SK-N-DZ (cell line): ENCODE measurements at regions not wholly inside any gene's neighbourhood (a gene's known extent, or its start where the extent isn't known, plus 50 kb on each side); places are given as distances from the start of the nearest gene placed in this dataset.

Source experiments
- DNase-seq: peaks from one replicate; pipeline ENCODE4 v3.0.0-alpha.2; 2015; ENCODE audit warnings: low spot score

DNA sequence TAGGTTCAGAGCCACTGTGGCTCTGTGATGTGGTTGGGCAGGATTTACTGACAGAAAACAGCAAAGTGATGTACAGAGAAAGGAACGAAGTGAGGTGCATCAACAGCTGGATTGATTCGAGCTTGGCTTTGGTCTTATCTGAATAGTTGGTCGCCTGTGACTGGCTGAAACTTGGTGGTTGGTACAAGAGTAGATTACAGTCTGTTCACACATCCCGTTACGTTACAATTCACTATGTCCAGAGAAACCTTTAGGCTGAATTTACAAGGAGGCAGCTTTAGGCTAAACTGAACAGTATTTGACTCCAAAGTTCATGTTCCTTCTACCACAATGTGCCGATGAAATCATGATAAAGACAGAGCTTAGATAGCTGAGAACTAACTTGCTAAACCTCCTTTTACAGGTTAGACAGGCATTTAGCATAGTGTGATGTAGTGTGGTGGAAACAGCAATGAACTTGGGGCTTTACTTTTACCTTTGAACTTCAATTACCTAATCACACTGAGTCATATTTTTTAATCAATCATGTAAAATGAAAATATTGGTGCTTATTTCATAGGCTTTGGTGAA lies 210.2 kb upstream of the PUM3 start:
- no peak for DNase-seq

DNA sequence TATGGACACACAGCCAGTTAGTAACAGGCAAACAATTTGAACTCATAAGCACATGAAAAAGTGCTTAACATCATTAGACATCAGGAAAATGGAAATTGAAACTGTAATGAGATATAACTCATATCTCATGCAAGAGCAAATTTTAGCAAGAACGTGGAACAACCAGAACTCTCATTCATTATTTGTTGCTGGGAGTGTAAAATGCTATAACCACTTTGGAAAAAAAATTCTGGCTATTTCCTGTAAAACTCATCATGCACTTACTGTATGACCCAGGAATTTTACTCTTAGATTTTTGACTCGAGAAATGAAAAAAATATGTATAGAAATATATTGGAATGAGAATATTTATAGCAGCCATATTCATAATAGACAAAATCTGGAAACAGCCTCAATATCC lies 205.7 kb upstream of the PUM3 start:
- no peak for DNase-seq

DNA sequence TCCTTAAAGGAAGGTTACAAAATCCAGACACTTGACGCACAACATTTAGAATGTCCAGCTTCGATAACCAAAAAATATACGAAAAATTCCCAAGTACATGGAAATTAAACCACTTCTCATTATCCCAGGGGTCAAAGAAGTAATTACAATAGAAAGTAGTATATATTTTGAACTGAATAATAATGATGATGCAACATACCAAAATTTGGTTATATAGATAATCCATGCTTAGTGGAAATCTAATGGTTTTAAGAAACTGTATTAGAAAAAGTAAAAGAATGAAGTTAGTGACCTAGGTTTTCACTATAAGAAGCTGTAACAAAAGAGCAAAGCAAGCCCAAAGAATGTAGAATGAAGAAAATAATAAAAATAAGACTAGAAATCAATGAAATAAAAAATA lies 204.0 kb upstream of the PUM3 start:
- DNase-seq, result no peak

DNA sequence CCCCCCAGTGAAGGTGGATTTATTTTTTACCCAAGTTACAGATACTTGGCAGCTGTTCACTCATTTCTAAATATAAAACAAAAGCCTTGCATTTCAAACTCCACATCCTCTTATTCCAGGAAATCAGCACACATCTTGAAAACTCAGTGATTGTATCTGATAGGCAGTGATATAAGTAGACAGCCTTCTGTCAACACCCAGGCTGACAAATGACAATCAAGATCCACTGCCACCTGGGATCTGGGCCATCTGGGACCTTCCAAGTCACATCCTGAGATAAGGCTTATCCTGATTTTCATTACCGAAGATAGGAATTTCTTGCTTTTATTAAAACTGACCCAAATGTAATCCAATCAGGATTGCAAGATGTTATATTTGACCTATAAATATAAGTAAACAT lies 201.3 kb upstream of the PUM3 start:
- DNase-seq, result peak; percentile 1

DNA sequence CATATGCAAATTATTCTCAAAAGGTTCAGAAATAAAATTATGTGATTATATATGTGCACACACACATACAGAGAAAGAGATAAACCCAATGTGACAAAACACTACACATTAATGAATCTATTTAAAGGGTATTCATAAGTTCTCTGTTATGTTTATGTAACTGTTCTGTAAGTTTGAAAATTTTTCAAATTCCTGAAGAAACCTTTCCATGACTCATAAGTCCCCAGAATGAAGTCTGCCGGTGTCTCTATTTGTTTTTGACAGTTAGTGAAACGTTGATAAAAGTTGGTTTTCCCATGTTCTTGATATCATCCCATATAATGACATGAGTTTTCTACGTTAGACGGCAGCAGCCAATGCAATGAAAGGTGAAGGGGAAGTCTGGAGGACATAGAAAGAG lies 199.5 kb upstream of the PUM3 start:
- no peak for DNase-seq

DNA sequence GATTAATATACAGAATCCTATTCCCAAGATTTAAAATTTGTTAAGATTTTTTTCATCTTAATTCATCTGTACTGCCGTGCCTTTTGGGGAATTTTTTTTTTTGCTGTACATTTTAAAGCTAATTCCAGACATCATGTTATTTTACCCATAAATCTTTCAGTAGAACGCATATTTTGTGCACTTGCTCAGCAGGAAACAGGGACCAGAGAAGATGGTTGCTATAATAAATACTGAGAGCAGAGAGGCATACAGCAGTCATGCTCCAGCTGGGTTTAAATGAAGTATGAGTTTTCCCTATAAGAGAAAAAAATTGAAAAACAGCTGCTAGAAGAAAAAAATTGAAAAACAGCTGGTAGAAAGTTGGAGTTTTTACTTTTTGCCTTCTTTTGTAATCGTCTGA lies 196.9 kb upstream of the PUM3 start:
- no peak for DNase-seq

DNA sequence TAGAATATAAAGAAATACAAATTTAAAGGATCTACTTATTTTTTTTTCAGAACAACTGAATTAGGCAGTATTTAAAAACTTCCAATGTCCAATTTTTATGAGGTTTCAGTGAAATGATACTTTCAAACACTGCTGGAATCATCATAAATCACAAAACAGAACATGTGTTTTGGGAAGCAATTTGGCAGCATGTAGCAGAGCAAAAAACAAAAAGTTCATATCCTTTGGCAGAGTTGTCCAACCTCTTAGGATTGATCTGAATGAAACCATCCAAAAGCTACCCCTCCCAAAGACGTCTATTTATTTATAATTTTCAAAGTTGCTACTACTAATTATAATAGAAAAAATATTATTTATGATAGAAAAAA lies 192.4 kb upstream of the PUM3 start:
- DNase-seq, result no peak

DNA sequence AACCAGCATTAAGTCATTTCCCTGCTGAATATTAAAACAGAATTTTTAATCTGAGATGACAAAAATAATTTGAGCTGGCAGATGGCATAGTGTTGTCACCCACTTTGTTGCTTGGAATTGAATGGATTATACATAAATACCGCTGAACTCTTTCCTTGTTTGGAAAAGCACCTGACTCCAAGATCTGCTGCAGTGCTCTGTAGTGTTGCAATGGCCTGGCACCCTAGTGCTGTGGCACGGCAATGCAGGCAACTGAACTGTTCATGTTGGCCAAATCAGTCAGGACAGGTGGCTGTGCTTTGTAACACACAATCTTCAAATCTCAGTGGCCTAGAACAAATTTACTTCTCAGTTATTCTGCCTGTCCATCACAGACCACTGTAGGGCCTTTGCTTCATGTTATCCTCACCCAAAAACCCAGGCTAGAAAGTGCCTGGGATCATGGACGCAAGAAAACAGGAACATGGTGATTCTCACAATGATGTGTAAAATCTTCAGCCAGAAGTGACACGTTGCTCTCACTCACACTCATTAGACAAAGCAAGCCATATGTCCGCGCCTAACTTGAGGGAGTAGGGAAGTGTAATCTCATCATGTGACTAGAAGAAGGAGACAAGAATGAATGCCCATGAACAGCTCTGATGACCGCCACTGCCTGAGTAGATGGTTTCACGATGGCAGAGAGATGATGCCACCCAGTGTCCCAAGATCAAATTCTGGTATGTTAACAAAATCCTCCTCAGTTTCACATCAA lies 191.9 kb upstream of the PUM3 start:
- DNase-seq, result no peak

DNA sequence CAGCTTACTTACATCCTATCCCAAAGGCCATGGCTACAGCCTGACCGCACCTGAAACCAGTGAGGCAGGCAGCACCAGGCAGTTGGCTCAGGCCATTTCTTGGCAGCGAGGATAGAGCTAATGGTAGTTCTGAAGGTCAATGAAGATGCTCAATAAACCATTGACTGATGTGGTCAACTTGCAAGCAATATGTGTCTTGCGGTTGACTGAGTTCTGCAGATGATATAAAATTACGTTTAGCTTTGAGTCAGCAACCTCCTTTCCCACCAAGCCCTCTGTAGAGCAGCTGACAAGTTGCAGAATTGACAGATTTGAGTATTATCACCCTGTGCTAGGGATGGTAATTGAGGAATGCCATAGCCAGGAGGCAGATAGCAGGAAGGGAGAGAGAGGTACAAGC lies 189.0 kb upstream of the PUM3 start:
- DNase-seq, result no peak

DNA sequence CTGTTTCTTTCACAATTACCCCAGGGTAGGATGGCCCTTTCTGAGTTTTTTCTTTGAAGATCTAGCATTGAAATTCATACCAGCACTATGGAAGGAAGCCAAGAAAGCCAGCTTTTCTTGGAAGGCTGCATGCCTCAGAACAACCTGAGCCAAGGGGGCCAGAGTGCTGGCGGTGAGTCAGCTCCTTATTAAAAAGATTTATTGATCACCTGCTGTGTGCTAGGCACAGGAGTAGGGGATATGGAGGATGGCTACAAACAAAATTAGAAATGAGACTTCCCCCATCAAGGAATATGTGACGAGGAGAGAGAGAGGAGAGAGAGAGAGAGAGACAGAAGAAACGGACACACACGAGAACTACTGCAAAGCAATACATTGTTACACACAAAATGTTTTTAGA lies 184.6 kb upstream of the PUM3 start:
- no peak for DNase-seq

DNA sequence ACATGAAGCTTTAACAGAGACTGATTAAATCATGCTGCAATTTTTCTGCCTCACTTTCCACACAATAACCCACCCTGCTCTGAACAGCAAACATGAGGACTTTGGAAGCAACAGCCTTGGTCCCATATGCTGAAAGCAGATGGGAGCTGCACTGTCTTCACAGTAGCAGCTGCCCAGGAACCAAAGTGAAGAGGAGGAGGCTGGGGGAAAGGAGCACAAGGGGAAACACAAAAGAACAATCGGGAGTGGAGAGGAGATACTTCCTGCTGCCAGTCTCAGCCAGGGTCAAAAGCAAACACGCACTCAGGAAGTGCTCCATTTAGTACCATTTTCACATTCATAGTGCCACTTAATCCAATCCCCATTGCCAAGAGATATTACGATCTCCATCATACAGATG lies 183.3 kb upstream of the PUM3 start:
- DNase-seq, result no peak

DNA sequence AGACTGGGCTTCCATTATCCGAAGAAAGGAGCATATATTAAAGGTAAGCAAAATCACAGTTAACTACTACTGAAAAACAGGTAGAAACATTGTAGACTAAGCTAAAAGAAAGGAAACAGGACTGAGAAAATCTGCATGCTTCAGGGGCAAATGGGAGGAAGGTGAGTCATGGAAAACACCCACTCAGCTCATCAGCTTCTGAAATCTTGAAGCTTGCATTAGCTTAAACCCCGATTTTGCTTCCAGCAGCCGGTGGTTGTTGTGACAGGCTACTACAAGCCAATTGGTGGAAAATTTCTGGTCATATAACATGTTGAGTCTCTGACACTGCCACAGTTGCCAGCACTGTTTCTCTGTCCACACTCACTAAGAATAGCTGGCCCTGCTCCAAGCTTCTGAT lies 179.6 kb upstream of the PUM3 start:
- no peak for DNase-seq

DNA sequence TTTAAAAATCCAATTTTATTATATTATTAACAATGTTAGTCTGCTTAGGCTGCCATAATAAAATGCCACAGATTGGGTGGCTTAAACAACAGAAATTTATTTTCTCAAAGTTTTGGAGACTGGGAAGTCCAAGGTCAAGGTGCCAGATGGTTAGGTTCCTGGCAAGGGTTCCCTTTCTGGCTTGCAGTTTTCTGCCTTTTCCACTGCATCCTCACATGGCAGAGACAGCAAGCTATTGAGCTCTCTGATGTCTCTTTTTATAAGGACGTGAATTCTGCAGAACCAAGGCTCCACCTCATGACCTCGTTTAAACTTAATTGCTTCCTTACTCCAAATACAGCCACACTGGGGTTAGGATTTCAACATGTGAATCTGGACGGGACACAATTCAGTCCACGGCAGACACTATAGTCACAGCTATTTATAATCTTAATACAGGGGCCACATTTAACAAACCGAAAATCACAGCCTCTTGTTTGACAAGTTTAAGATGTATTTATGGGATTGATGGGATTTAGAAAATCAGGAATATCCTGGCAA lies 174.9 kb upstream of the PUM3 start:
- DNase-seq, result no peak

DNA sequence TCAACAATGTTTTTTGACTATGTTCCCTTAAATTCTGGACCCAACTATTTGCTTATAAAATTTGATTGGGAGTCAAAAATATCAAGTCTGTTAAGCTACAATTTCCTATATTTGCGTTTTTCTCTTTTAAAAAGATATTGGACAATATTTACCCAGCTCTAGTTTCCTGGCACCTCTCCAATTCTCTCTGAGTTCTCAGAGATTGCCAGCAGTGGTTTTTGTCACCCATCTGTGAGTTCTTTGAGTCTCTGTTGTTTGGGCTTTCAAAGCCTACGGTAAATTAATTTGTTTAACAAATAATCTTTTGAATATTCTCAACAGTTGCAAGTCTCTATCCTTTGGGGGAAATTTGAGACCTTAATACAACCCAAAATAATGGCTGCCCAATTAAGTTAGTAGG lies 174.2 kb upstream of the PUM3 start:
- DNase-seq, result no peak

DNA sequence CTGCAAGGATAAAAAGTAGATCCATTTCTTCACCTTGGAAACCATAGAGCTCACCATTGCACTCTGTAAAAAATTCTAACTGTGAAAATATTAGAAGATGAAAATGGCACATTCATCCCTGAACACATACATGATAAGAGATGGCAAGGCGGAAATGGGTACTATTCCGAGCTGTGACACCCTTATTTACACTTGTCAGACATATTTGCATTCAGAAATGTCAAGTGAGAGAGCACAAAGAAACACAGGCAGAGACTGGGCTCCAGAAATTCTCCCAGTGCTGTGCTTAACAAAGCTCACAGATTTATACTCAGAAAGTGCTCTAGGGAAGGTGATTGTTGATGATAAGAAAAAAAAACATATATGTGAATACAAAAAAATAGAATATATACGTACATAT lies 170.3 kb upstream of the PUM3 start:
- no peak for DNase-seq

DNA sequence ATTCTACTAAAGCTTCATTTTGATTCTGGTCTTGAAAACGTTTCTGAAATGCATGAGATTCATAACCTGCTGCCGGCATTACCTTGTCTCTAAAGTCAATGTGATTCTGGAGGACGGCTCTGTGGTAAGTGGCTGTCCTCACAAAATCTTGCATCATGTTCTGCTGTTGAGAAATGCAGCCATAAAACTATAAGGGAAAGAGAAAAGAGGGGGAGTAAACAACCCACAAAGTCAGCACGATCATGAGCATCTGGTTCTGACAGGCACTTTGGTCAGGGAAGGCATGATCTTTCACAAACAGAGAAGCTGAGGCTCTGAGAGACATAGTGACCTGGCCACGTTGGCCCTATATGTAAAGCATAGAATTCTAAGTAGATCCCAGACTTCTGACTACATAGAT lies 168.9 kb upstream of the PUM3 start:
- DNase-seq, result no peak

DNA sequence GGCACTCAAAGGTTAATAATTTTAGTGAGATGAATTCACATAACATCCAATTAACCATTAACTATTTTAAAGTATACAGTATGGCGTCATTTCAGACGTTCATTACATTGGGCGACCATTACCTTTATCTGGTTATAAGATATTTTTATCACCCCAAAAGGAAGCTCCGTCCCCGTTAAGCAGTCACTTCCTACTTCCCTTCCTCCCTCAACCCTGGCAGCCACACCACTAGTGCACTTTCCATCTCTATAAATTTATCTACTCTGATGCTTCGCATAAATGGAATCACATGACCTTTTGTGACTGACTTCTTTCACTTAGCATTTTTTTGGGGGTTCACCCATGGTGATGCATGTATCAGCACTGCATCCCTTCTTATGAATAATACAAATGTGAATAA lies 168.3 kb upstream of the PUM3 start:
- DNase-seq, result no peak

DNA sequence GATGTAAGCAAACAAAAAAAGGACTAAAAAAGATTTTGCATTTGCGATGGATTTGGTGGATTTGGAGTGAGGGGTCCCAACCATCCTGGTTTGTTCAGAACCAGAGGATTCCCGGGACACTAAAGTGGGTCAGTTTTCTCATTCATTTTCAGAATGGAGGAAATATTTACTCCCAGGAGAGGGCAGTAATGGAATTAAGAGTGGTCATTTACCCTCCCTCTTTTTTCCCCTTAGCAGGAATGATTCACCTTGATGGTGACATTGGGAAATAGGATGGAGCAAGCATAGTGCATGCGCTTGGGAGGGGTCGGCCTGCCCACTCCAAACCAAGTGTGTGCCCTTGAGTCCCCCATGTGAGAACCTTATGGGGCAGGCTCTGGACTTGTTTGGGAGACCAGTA lies 164.2 kb upstream of the PUM3 start:
- DNase-seq, result no peak

DNA sequence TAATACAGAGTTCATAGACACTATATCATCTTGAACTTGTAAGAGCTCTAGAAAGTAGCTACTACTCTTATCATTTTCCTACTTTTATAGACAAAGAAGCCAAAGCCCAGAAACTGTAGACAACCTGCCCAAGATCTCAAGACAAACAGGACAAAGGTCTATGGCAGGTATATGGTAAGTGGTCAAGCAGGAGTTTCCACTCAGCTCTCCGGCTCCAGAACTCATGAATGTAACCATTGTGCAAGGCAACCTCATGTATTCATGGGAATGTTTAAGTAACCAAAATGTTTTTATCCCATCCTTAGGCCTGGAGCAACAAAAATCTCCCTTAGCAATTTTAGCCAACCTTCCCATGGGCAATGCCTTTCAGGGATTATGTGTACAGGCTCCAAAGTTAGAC lies 163.4 kb upstream of the PUM3 start:
- DNase-seq, result no peak

DNA sequence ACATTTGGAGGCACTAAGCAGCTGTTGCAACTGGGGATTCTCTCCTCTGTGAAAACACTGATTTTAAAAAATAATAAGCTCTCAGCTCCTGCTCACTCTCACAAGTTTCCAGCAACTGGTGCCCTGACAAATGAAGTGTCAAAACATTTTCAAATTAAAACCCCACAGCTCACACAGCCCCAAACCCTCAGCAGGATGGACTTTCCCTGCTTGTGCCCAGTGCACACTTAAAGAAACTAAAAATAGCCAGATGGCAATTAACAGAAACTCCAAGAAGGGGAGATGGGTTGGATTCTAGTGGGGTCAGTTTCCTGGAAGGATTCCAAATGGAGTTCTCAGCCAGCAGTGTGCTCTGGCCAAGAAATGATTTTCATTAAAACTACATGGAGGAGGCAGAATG lies 163.0 kb upstream of the PUM3 start:
- DNase-seq, result no peak

DNA sequence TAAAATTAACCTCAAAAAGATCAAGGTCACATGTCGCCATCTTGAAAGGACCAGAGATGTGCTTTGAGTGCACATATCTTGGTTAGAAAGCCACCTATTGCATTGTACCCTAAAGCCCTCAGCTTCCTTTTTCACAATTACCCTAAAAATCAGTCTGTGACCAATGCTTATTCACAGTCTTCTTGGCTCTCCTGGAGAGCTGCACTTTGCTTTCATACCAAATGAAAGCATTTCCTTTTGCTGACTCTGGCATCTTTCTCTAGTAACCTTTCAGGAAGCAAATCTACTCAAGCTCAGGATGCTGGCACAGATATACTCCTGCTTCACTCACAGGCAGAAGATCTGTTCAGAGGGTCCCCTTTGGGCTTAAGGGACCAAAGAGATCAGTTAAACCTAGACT lies 160.7 kb upstream of the PUM3 start:
- no peak for DNase-seq

DNA sequence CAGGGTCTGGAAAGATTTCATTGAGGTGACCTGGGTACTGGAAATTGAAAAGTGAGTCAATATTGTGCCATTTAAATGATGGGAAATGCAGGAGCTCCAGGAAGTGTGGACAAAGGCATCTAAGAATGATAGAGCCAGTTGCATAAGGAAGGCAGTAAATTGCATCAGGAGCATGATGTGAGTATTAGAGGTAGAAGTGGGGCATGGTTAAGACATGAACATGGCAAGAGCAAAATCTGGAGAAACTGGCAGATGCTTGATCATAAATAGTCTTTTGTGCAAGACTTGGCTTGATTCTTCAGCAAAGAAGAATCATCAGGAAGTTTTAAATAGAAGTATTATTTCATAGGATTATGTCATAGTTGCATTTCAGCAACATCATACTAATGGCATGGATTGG lies 157.4 kb upstream of the PUM3 start:
- no peak for DNase-seq

DNA sequence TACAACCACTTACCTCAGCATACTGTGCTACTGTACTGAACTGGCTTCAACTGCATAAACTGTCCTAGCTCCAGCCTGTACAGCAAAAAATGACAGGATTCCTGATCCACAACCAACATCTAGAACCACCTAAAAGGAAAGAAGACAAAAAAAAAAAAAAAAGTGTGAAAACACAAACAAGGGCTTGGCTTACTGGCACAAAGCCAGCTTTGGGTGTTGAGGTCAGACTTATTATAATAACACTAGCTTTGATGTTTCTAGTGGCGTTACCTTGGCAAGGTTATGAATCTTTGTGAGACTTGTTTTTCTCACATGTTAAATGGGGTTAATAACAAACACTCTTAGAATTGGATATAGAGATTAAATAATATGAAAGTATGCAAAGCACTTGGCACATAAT lies 148.5 kb upstream of the PUM3 start:
- DNase-seq, result no peak

DNA sequence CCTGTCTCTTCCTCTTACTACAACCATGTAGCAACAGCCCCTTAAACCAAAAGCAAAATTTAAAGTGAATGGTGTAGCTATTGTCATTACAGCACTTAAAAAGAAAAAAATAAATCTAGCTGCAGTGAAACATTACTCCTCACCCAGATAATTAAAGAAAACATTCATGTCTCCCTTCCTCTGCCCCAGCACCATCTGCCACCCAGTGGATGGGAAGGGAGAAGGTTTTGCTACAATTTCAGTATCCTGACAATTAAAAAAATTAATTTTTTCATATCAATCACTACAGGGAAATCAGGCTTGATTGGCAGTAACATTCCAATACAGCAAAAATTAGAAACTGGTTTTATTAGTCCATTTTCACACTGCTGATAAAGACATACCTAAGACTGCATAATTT lies 147.4 kb upstream of the PUM3 start:
- DNase-seq, result no peak
